ENCODE measurements at regions not wholly inside any gene's neighbourhood (a gene's known extent, or its start where the extent isn't known, plus 50 kb on each side); places are given as distances from the start of the nearest gene placed in this dataset.
"Not testable (repeated sequence)": the region's sequence is repeated elsewhere in the genome, so short reads cannot be mapped to it uniquely, and the experiment has no call there.

DNA sequence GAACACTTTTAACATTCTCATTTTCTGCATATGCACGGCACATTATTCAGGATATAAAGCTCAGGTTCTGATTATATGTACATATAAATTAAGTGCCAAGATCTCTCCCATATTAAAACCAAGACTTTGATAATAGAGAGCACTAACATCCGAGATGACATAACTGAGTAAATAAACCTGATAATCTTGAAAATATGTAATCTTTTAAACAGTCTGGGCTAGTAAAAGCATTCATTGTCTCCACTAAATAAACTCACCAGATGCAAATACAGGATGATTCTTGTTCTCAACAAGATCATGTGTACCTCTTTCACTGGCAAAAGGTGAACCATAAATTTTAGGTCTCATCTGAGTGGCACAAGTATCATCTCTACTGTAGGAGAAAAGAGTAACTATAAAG lies 942.2 kb downstream of the TRAM1L1 start:
- H3K4me3 ChIP-seq: no peak overlapping the region
- H3K9me3 ChIP-seq: no peaks in the 10 kb centered on the region
- no peaks in the 10 kb centered on the region for H3K4me1 ChIP-seq
- TF ChIP-seq, protein P1, sequence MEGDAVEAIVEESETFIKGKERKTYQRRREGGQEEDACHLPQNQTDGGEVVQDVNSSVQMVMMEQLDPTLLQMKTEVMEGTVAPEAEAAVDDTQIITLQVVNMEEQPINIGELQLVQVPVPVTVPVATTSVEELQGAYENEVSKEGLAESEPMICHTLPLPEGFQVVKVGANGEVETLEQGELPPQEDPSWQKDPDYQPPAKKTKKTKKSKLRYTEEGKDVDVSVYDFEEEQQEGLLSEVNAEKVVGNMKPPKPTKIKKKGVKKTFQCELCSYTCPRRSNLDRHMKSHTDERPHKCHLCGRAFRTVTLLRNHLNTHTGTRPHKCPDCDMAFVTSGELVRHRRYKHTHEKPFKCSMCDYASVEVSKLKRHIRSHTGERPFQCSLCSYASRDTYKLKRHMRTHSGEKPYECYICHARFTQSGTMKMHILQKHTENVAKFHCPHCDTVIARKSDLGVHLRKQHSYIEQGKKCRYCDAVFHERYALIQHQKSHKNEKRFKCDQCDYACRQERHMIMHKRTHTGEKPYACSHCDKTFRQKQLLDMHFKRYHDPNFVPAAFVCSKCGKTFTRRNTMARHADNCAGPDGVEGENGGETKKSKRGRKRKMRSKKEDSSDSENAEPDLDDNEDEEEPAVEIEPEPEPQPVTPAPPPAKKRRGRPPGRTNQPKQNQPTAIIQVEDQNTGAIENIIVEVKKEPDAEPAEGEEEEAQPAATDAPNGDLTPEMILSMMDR (IDR thresholded peaks at IDR 0.05): no peak
- H3K27ac ChIP-seq: no peak overlapping the region
- no peaks in the 10 kb centered on the region for H3K27me3 ChIP-seq
- no peaks in the 10 kb centered on the region for H3K36me3 ChIP-seq
- no peak for DNase-seq (ENCODE audit: low spot score)

DNA sequence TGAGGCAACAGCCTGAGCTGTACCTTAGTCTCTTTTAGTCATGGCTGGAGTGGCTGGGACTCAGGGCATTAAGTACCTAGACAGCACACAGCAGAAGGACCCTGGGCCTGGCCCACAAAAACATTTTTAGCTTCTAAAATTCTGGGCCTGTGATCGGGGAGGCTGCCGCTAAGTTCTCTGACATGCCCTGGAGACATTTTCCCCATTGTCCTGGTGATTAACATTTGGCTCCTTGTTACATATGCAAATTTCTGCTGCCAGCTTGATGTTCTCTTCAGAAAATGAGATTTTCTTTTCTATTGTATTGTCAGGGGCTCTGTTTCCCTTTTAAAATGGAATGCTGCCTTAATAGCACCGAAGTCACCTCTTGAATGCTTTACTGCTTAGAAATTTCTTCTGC lies 952.4 kb downstream of the TRAM1L1 start:
- Histone ChIP-seq H3K27ac (no peak overlapping the region), H3K36me3 (no peaks in the 10 kb centered on the region), H3K9me3 (no peaks in the 10 kb centered on the region), H3K4me3 (no peak overlapping the region), H3K4me1 (no peaks in the 10 kb centered on the region), H3K27me3 (no peaks in the 10 kb centered on the region)
- DNase-seq (ENCODE audit: low spot score): no peak
- TF ChIP-seq, protein P1 (IDR thresholded peaks at IDR 0.05): no peak

DNA sequence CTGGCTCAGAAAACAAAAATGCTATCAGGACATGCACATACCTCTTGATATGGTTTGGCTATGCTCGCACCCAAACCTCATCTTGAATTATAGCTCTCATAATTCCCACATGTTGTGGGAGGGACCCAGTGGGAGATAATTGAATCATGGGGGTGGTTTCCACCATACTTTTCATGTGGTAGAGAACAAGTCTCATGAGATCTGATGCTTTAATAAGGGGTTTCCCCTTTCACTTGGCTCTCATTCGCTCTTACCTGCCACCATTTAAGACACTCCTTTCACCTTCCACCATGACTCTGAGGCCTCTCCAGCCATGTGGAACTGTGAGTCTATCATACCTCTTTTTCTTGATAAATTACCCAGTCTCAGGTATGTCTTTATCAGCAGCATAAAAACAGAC lies 958.6 kb downstream of the TRAM1L1 start:
- no peak for DNase-seq (ENCODE audit: low spot score)
- H3K36me3 ChIP-seq: no peaks in the 10 kb centered on the region
- H3K27ac ChIP-seq: no peak overlapping the region
- H3K27me3 ChIP-seq: no peaks in the 10 kb centered on the region
- H3K4me1 ChIP-seq: no peaks in the 10 kb centered on the region
- no peaks in the 10 kb centered on the region for H3K9me3 ChIP-seq
- TF ChIP-seq, protein P1 (IDR thresholded peaks at IDR 0.05): no peak
- no peak overlapping the region for H3K4me3 ChIP-seq

DNA sequence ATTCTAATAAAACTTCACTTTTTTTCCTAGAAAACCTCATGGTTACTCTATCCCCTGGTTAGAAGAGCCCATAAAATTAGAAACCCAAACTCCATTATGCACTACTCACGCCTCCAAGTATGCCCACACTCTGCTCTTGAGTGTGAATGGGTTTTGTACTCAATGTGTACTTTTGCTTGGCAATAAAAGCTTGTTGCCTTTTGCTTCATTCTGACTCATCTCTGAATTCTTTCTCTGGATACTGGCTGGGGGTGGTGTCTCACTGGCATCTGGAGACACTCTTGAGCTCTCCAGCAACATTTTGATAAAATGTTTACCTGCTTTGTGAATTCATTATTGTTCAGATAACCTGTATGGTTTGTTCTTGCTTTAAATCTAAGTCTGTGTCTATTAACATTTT lies 963.3 kb downstream of the TRAM1L1 start:
- Histone ChIP-seq H3K36me3 (no peaks in the 10 kb centered on the region), H3K27ac (no peak overlapping the region), H3K4me1 (no peaks in the 10 kb centered on the region), H3K27me3 (no peaks in the 10 kb centered on the region), H3K9me3 (no peaks in the 10 kb centered on the region), H3K4me3 (no peak overlapping the region)
- no peak for DNase-seq (ENCODE audit: low spot score)
- TF ChIP-seq, protein P1 (IDR thresholded peaks at IDR 0.05): no peak

DNA sequence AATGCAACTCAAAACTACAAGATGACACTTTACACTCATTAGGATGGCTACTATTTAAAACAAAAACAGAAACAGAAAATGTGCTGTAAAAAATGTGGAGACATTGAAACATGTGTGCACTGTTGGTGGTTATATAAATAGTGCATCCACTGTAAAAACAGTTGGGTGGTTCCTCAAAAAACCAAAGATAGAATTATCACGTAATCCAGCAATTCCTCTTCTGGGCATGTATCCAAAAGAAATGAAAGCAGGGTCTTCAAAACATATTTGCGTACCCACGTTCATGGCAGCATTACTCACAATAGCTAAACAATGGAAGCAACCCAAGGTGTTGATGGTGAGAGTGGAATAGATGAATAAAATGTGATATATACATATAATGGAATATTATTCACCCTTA lies 967.2 kb downstream of the TRAM1L1 start:
- TF ChIP-seq, protein P1 (IDR thresholded peaks at IDR 0.05): no peak
- H3K36me3 ChIP-seq: no peaks in the 10 kb centered on the region
- no peaks in the 10 kb centered on the region for H3K4me1 ChIP-seq
- no peaks in the 10 kb centered on the region for H3K9me3 ChIP-seq
- H3K27me3 ChIP-seq: no peaks in the 10 kb centered on the region
- no peak overlapping the region for H3K27ac ChIP-seq
- no peak overlapping the region for H3K4me3 ChIP-seq
- no peak for DNase-seq (ENCODE audit: low spot score)

DNA sequence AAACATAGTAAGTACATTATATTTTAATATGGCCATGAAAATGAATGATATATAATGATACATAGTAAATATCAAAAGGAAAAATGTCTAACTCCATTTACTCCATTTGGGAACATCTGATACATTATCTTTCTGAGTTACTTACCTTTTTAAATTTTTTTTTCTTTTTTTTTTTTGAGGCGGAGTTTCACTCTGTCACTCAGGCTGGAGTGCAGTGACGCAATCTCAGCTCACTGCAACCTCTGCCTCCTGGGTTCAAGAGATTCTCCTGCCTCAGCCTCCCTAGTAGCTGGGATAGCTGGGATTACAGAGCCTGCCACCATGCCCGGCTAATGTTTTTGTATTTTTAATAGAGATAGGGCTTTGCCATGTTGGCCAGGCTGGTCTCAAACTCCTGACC lies 972.5 kb downstream of the TRAM1L1 start:
- DNase-seq (ENCODE audit: low spot score); H3K27ac ChIP-seq; H3K4me3 ChIP-seq; H3K27me3 ChIP-seq; H3K4me1 ChIP-seq; H3K9me3 ChIP-seq; H3K36me3 ChIP-seq: not testable (repeated sequence)

All from right atrium auricular region (tissue), 2 donors.